Effector memory CD4-positive, alpha-beta T cell (primary cell): ENCODE measurements at regions not wholly inside any gene's neighbourhood (a gene's known extent, or its start where the extent isn't known, plus 50 kb on each side); places are given as distances from the start of the nearest gene placed in this dataset.

ENCODE experiments used
- DNase-seq, 3 donors: peaks; one replicate each; pipeline ENCODE4 v3.0.0-alpha.2; 2020
- H3K27ac ChIP-seq: 2 replicates; pipeline ENCODE4 v1.7.0; 2013; ENCODE audit warnings: mild to moderate bottlenecking, low read length, moderate library complexity; ENCODE audit not compliant: insufficient read depth, poor library complexity, severe bottlenecking
- H3K27me3 ChIP-seq: replicated peaks from 2 replicates; pipeline ENCODE4 v1.7.0; 2013; ENCODE audit warnings: mild to moderate bottlenecking, low read length; ENCODE audit not compliant: insufficient read depth, control insufficient read depth, poor library complexity, severe bottlenecking
- H3K36me3 ChIP-seq: 2 replicates; pipeline ENCODE4 v1.7.0; 2013; ENCODE audit warnings: mild to moderate bottlenecking, low read length, moderate library complexity; ENCODE audit not compliant: control insufficient read depth, insufficient read depth
- H3K4me1 ChIP-seq: 2 replicates; pipeline ENCODE4 v1.7.0; 2013; ENCODE audit warnings: low read length, mild to moderate bottlenecking; ENCODE audit not compliant: control insufficient read depth, insufficient read depth, poor library complexity, severe bottlenecking
- H3K4me3 ChIP-seq: 2 replicates; pipeline ENCODE4 v1.7.0; 2013; ENCODE audit warnings: low read length, low read depth, mild to moderate bottlenecking; ENCODE audit not compliant: insufficient read depth, poor library complexity, severe bottlenecking
- H3K9me3 ChIP-seq: 2 replicates; pipeline ENCODE4 v1.7.0; 2013; ENCODE audit warnings: mild to moderate bottlenecking, low read length, moderate library complexity; ENCODE audit not compliant: control insufficient read depth

DNA sequence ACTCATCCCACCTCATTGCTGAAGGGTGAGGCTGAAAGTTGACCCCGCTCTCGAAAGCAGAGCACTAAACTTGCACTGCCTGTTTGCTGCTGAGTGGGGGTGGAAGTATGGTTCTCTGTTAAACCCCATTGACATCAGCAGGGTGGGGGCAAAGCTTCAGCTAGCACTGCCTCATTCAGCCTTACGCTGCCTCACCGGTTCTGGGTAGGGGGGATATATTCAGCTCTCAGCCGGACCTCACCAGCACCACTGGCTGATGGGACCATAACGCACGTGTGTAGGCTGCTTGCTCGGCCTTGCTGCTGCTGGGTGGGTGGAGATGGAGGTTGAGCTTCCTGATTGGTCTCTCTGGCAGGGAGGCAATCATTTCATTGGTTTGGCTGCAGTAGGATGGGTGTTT is 265.7 kb upstream of the RTL1 start:
- Histone ChIP-seq H3K27ac (no peak overlapping the region), H3K27me3 (no peaks in the 10 kb centered on the region), H3K36me3 (no peaks in the 10 kb centered on the region), H3K4me3 (no peak overlapping the region), H3K9me3 (peaks cover 3% of the 10 kb centered on the region), H3K4me1 (no peaks in the 10 kb centered on the region)
- DNase-seq: no peak

DNA sequence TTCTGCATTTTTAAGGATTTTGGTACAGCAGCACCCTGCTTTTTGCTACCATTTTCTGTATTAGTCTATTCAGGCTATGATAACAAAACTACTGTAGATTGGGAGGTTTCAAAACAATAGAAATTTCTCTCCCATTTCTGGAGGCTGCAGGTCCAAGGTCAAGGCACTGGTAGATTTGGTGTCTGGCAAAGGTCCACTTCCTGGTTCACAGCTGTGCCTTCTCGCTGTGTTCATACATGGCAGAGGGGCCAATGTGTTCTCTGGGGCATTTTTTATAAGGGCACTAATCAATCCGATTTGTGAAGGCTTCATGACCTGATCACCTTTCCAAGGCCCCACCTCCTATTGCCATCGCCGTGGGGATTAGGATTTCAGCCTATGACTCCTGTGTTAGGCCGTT is 268.1 kb upstream of the RTL1 start:
- Histone ChIP-seq H3K27me3 (no peaks in the 10 kb centered on the region), H3K27ac (no peak overlapping the region), H3K9me3 (peaks cover 3% of the 10 kb centered on the region), H3K4me1 (no peaks in the 10 kb centered on the region), H3K36me3 (no peaks in the 10 kb centered on the region), H3K4me3 (no peak overlapping the region)
- no peak for DNase-seq

GRCh38 chr14:101173698-101174521 is 270.4 kb upstream of the RTL1 start:
- Histone ChIP-seq H3K36me3 (no peaks in the 10 kb centered on the region), H3K9me3 (no peaks in the 10 kb centered on the region), H3K4me3 (no peak overlapping the region), H3K27ac (no peak overlapping the region), H3K4me1 (no peaks in the 10 kb centered on the region), H3K27me3 (no peaks in the 10 kb centered on the region)
- DNase-seq: no peak

DNA sequence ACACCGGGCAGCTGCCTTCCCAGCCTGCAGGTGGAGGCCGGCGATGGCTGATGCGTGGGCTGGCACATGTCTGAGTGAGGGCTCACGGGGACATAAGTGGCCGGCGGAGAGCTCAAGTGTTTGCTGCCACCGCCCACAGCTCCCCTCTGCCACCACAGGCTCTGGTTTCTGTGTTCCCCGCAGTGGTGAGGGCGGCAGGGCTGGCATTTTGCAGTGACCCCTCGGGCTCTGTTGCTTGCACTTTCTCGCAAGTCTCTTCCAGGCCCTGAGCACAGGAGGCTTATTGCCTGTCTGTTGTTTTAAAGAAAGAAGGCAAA is 271.0 kb upstream of the RTL1 start:
- H3K4me3 ChIP-seq: no peak overlapping the region
- no peaks in the 10 kb centered on the region for H3K27me3 ChIP-seq
- no peak for DNase-seq
- H3K9me3 ChIP-seq: no peaks in the 10 kb centered on the region
- H3K36me3 ChIP-seq: no peaks in the 10 kb centered on the region
- H3K4me1 ChIP-seq: no peaks in the 10 kb centered on the region
- H3K27ac ChIP-seq: no peak overlapping the region

DNA sequence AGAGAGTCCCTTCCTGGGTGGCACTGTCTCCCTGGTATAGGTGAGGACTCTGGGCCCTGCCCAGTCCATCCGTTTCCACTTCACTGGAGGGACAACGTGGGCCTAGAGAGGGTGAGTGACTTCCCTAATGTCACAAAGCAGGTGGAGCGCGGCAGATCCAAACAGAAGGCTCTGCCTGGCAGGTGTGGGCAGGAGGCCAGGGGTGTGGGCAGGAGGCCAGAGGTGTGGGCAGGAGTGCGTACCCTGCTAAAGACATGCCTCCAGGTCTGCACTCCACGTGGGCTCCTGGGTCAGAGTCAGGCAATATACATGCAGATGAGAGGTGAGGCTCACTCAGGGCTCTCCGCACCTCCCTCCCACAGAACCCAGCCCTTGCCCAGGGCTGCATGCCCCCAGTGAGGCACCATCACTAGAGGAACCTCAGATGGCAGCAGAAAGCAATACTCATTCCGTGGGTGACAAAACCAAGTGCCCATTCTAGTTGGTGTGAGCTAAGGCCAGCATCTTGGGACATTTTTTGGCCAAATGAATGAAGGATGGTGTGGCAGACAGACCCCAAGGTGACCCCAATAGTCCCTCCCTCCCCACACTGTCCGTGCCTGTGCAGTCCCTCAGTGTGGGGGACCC is 271.6 kb upstream of the RTL1 start:
- no peaks in the 10 kb centered on the region for H3K4me1 ChIP-seq
- no peak for DNase-seq

GRCh38 chr14:101175731-101176534 is 272.4 kb upstream of the RTL1 start:
- no peak for DNase-seq
- Histone ChIP-seq H3K4me1 (no peaks in the 10 kb centered on the region), H3K27me3 (no peaks in the 10 kb centered on the region), H3K9me3 (no peaks in the 10 kb centered on the region), H3K27ac (no peak overlapping the region), H3K4me3 (no peak overlapping the region), H3K36me3 (no peaks in the 10 kb centered on the region)

More for the DNA sequence above, 271.6 kb upstream of the RTL1 start:
- Histone ChIP-seq H3K4me3 (no peak overlapping the region), H3K27ac (no peak overlapping the region), H3K36me3 (no peaks in the 10 kb centered on the region), H3K27me3 (no peaks in the 10 kb centered on the region), H3K9me3 (no peaks in the 10 kb centered on the region)

DNA sequence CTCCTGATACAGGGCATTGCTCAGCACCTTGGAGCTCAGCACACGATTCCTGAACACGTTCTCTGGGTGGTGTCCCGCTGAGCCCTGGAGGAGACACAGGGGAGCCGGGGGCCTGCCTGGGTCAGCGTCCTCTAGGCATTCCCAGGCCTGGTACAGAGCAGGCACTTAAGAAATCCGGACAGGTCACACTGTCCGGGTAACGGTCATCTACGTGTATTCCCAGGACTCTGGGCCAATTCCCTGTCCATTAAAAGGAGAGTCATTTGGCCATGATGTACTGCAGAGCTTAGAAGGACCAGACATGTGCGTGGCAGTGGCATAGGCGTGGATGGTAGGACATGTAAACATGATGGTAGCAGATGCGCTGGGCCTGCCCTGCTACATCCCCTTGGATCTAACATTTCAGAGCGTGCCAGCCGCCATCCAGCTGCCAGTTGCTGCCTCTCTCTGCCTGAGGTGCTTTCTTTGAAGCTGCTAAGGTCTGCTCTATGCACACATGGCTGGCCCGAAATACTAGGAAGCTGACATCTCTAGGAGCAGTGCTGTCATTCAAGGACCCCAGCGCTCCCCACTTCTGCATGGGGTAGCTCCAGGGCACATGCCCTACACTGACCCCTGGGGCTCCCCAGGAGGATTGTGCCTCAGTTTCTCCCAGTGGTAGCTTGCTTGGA is 273.1 kb upstream of the RTL1 start:
- Histone ChIP-seq H3K9me3 (no peaks in the 10 kb centered on the region), H3K4me1 (no peaks in the 10 kb centered on the region)
- DNase-seq: no peak

GRCh38 chr14:101177301-101177971 is 273.9 kb upstream of the RTL1 start:
- Histone ChIP-seq H3K9me3 (no peaks in the 10 kb centered on the region), H3K27ac (no peak overlapping the region), H3K4me1 (no peaks in the 10 kb centered on the region), H3K4me3 (no peak overlapping the region), H3K36me3 (no peaks in the 10 kb centered on the region), H3K27me3 (no peaks in the 10 kb centered on the region)
- no peak for DNase-seq

More for the DNA sequence above, 273.1 kb upstream of the RTL1 start:
- H3K4me3 ChIP-seq: no peak overlapping the region
- H3K36me3 ChIP-seq: no peaks in the 10 kb centered on the region
- no peaks in the 10 kb centered on the region for H3K27me3 ChIP-seq
- H3K27ac ChIP-seq: no peak overlapping the region

- no peak overlapping the region for H3K27ac ChIP-seq
- no peaks in the 10 kb centered on the region for H3K27me3 ChIP-seq
- no peaks in the 10 kb centered on the region for H3K9me3 ChIP-seq
- H3K4me1 ChIP-seq: no peaks in the 10 kb centered on the region
- no peaks in the 10 kb centered on the region for H3K36me3 ChIP-seq
- no peak overlapping the region for H3K4me3 ChIP-seq
- no peak for DNase-seq
Observed at GRCh38 chr14:101178184-101179072, 274.9 kb upstream of the RTL1 start.
